Thyroid gland (tissue), 4 donors: ENCODE measurements at regions not wholly inside any gene's neighbourhood (a gene's known extent, or its start where the extent isn't known, plus 50 kb on each side); places are given as distances from the start of the nearest gene placed in this dataset.

Experiments used
- DNase-seq, 2 donors: peaks; one replicate each; pipeline ENCODE4 v3.0.0-alpha.2; 2019
- H3K27ac ChIP-seq, 3 donors: fragments of 200-600 bp; sonication (generic); 1 replicate in 2 of 3; 2 replicates in 1 of 3; pipeline ENCODE4 v1.5.1; 2016 to 2019; ENCODE audit warnings: mild to moderate bottlenecking in 1 of 3, moderate library complexity in 1 of 3
- H3K27me3 ChIP-seq: fragments of 200-600 bp; sonication (generic); one replicate; pipeline ENCODE4 v1.5.1; 2019
- H3K36me3 ChIP-seq, 2 donors: fragments of 200-600 bp; sonication (generic); one replicate each; pipeline ENCODE4 v1.5.1; 2016 to 2019
- H3K4me1 ChIP-seq, 2 donors: fragments of 200-600 bp; sonication (generic); one replicate each; pipeline ENCODE4 v1.5.1; 2017 to 2019
- H3K4me3 ChIP-seq, 3 donors: fragments of 200-600 bp; sonication (generic); replicated peaks in 1 of 3; 1 replicate in 2 of 3; 2 replicates in 1 of 3; pipeline ENCODE4 v1.5.1; 2016; ENCODE audit warnings: mild to moderate bottlenecking in 1 of 3
- H3K9me3 ChIP-seq: fragments of 200-600 bp; sonication (generic); one replicate; pipeline ENCODE4 v1.5.1; 2017
- POLR2A ChIP-seq, 2 donors: fragments of 450-650 bp; IDR thresholded peaks; one replicate each; pipeline ENCODE4 v1.6.1; 2017; ENCODE audit warnings: antibody characterized with exemption in 2 of 2, mild to moderate bottlenecking in 2 of 2, moderate library complexity in 1 of 2
- WGBS, 2 donors: methylation state at CpG; one replicate each; pipeline ENCODE4 v1.1.5; 2017; 5-methylcytosine and 5-hydroxymethylcytosine counted together
- intact Hi-C: fragments of 100-400 bp; cut with DNase I; formaldehyde crosslinking; loops from one replicate; pipeline ENCODE4 v1.15.1; 2023
- TF ChIP-seq, protein P1 (sequence below), 6 experiments: fragments of 200-600 bp in 3 of 6; fragments of 450-650 bp in 3 of 6; sonication (generic) in 3 of 6; IDR thresholded peaks; one replicate each; pipeline ENCODE4 v1.5.1; 2016 to 2019; ENCODE audit warnings: antibody characterized with exemption in 6 of 6, mild to moderate bottlenecking in 2 of 6, inconsistent platforms in 1 of 6, moderate library complexity in 1 of 6

GRCh38 chr6:67219346-67219745, 1415.7 kb upstream of the ADGRB3 start:
- H3K4me1 ChIP-seq = no peaks in the 10 kb centered on the region
- intact Hi-C loops = no loop called here
- no peak overlapping the region for H3K4me3 ChIP-seq
- no peaks in the 10 kb centered on the region for H3K36me3 ChIP-seq
- H3K27me3 ChIP-seq = no peaks in the 10 kb centered on the region
- no peak overlapping the region for H3K27ac ChIP-seq
- 90 to 93% methylated on average over 2 of the region's 2 CpGs for WGBS, 2 donors
- TF ChIP-seq, protein P1, sequence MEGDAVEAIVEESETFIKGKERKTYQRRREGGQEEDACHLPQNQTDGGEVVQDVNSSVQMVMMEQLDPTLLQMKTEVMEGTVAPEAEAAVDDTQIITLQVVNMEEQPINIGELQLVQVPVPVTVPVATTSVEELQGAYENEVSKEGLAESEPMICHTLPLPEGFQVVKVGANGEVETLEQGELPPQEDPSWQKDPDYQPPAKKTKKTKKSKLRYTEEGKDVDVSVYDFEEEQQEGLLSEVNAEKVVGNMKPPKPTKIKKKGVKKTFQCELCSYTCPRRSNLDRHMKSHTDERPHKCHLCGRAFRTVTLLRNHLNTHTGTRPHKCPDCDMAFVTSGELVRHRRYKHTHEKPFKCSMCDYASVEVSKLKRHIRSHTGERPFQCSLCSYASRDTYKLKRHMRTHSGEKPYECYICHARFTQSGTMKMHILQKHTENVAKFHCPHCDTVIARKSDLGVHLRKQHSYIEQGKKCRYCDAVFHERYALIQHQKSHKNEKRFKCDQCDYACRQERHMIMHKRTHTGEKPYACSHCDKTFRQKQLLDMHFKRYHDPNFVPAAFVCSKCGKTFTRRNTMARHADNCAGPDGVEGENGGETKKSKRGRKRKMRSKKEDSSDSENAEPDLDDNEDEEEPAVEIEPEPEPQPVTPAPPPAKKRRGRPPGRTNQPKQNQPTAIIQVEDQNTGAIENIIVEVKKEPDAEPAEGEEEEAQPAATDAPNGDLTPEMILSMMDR (IDR thresholded peaks at IDR 0.05) = no peak
- no peak for TF ChIP-seq POLR2A (IDR thresholded peaks at IDR 0.05)
- no peaks in the 10 kb centered on the region for H3K9me3 ChIP-seq
- DNase-seq = no peak

DNA sequence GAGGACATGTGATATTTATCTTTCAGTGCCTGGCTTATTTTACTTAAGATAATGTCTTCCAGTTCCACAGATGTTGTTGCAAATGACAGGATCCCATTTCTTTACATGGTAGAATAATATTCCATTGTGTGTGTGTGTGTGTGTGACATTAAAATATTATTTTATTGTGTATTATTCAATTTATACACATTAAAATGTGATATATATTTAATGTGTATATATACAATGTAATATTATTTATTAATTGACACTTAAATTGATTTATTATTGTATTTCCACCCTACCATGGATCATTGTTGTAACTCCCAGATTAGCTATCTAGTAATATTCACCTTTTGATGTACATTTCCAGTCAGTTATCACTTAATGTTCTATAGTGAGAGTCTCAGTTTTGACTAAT, 1422.5 kb upstream of the ADGRB3 start:
- no peak overlapping the region for H3K4me3 ChIP-seq
- intact Hi-C loops = no loop called here
- no peak overlapping the region for H3K27ac ChIP-seq
- no peaks in the 10 kb centered on the region for H3K4me1 ChIP-seq
- no peak for DNase-seq
- TF ChIP-seq, protein P1 (IDR thresholded peaks at IDR 0.05) = no peak
- H3K36me3 ChIP-seq = no peaks in the 10 kb centered on the region
- no peaks in the 10 kb centered on the region for H3K9me3 ChIP-seq
- no peaks in the 10 kb centered on the region for H3K27me3 ChIP-seq

DNA sequence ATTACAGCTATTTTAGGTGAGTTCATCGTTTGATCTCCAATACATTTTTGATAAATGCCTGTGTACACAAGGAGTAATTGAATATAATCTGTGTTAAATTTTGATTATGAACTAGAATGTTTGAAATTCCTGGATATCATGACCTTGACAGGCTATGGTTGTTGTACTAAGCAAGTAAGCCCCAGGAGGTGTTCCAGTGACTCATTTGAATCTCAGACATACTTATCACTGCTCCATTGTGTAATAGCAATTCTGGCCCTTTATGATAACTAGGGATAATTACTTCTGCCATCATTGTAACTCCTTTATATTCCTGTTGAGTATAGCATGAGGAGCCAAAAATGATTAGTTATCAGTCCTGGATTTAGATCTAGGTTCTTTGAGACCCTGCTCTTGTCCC, 1424.6 kb upstream of the ADGRB3 start:
- H3K27ac ChIP-seq = no peak overlapping the region
- H3K27me3 ChIP-seq = no peaks in the 10 kb centered on the region
- 74 to 84% methylated on average over 1 of the region's 1 CpG for WGBS, 2 donors
- H3K9me3 ChIP-seq = no peaks in the 10 kb centered on the region
- H3K4me1 ChIP-seq = no peaks in the 10 kb centered on the region
- DNase-seq = no peak
- H3K36me3 ChIP-seq = no peaks in the 10 kb centered on the region
- intact Hi-C loops = no loop called here
- TF ChIP-seq, protein P1 (IDR thresholded peaks at IDR 0.05) = no peak
- no peak for TF ChIP-seq POLR2A (IDR thresholded peaks at IDR 0.05)
- no peak overlapping the region for H3K4me3 ChIP-seq

DNA sequence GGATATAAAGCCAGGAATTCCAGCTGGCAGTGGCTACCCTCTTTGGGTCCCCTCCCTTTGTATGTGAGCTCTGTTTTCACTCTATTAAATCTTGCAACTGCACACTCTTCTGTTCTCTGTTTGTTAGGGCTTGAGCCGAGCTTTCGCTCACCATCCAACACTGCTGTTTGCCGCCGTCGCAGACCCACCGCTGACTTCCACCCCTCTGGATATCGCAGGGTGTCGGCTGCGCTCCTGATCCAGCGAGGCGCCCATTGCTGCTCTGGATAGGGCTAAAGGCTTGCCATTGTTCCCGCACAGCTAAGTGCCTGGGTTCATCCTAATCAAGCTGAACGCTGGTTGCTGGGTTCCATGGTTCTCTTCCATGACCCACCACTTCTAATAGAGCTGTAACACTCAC, 1433.5 kb upstream of the ADGRB3 start:
- Histone ChIP-seq H3K36me3 (no peaks in the 10 kb centered on the region), H3K27me3 (no peaks in the 10 kb centered on the region), H3K4me1 (no peaks in the 10 kb centered on the region), H3K4me3 (no peak overlapping the region), H3K9me3 (no peaks in the 10 kb centered on the region), H3K27ac (no peak overlapping the region)
- no peak for DNase-seq
- TF ChIP-seq POLR2A (IDR thresholded peaks at IDR 0.05) = no peak
- TF ChIP-seq, protein P1 (IDR thresholded peaks at IDR 0.05) = no peak
- 99% methylated on average over 13 of the region's 13 CpGs for WGBS, 2 donors
- intact Hi-C loops = no loop called here

GRCh38 chr6:67200626-67201403, 1434.3 kb upstream of the ADGRB3 start:
- no peaks in the 10 kb centered on the region for H3K9me3 ChIP-seq
- no peak overlapping the region for H3K4me3 ChIP-seq
- no peak for TF ChIP-seq POLR2A (IDR thresholded peaks at IDR 0.05)
- TF ChIP-seq, protein P1 (IDR thresholded peaks at IDR 0.05) = no peak
- no peaks in the 10 kb centered on the region for H3K4me1 ChIP-seq
- 83 to 84% methylated on average over 1 to 4 of the region's 7 CpGs for WGBS, 2 donors
- DNase-seq = no peak
- no peaks in the 10 kb centered on the region for H3K27me3 ChIP-seq
- intact Hi-C loops = no loop called here
- no peak overlapping the region for H3K27ac ChIP-seq
- no peaks in the 10 kb centered on the region for H3K36me3 ChIP-seq
